Heart left ventricle (tissue), 16 donors: ENCODE measurements at regions not wholly inside any gene's neighbourhood (a gene's known extent, or its start where the extent isn't known, plus 50 kb on each side); places are given as distances from the start of the nearest gene placed in this dataset.
A peak's percentile ranks its signal among the peaks of the same experiment; 100 is the strongest.

Source experiments
- ATAC-seq, 4 donors: fragments of 200-7000 bp; cut with Tn5 transposase; one replicate each; pipeline ENCODE4 v1.9.1; 2020 to 2022; ENCODE audit warnings: moderate library complexity in 4 of 4, mild to moderate bottlenecking in 3 of 4, moderate number of reproducible peaks in 1 of 4
- DNase-seq, 5 donors: peaks; one replicate each; pipeline ENCODE4 v3.0.0-alpha.2; 2020
- H3K27ac ChIP-seq, 12 donors: fragments of 200-600 bp; sonication (generic) in 4 of 12; one replicate each; pipeline versions ENCODE4 v1.5.0 to v1.8.0; 2016 to 2022; ENCODE audit warnings: mild to moderate bottlenecking in 2 of 12
- H3K27me3 ChIP-seq, 9 donors: fragments of 200-600 bp; sonication (generic) in 2 of 9; one replicate each; pipeline versions ENCODE4 v1.5.1 to v1.8.0; 2016 to 2022; ENCODE audit warnings: mild to moderate bottlenecking in 3 of 9
- H3K36me3 ChIP-seq, 9 donors: fragments of 200-600 bp; sonication (generic) in 2 of 9; one replicate each; pipeline versions ENCODE4 v1.5.0 to v1.8.0; 2018 to 2022; ENCODE audit warnings: mild to moderate bottlenecking in 2 of 9
- H3K4me1 ChIP-seq, 12 donors: fragments of 200-600 bp; sonication (generic) in 4 of 12; one replicate each; pipeline versions ENCODE4 v1.5.0 to v1.8.0; 2016 to 2022; ENCODE audit warnings: mild to moderate bottlenecking in 3 of 12
- H3K4me3 ChIP-seq, 12 donors: fragments of 200-600 bp; sonication (generic) in 4 of 12; one replicate each; pipeline versions ENCODE4 v1.5.0 to v1.8.0; 2017 to 2022; ENCODE audit warnings: mild to moderate bottlenecking in 9 of 12, moderate library complexity in 4 of 12
- H3K9me3 ChIP-seq, 12 donors: fragments of 200-600 bp; sonication (generic) in 4 of 12; one replicate each; pipeline versions ENCODE4 v1.5.0 to v1.8.0; 2016 to 2022; ENCODE audit warnings: mild to moderate bottlenecking in 1 of 12
- CTCF ChIP-seq, 12 donors: fragments of 200-600 bp; sonication (generic) in 4 of 12; IDR thresholded peaks; one replicate each; pipeline versions ENCODE4 v1.5.0 to v1.8.0; 2018 to 2022; ENCODE audit warnings: antibody characterized with exemption in 12 of 12, mild to moderate bottlenecking in 5 of 12
- POLR2A ChIP-seq, 2 donors: fragments of 450-650 bp; IDR thresholded peaks; one replicate each; pipeline ENCODE4 v1.6.1; 2017; ENCODE audit warnings: antibody characterized with exemption in 2 of 2, mild to moderate bottlenecking in 2 of 2, moderate library complexity in 2 of 2
- WGBS, 4 donors: extraction: QIAGEN DNeasy Blood & Tissue Kit in 2 of 4; methylation state at CpG; one replicate each; pipeline versions ENCODE4 v1.1.5 to v1.1.7; 2013 to 2018; 5-methylcytosine and 5-hydroxymethylcytosine counted together
- intact Hi-C, 10 donors: fragments of 100-400 bp; cut with DNase I; formaldehyde crosslinking; loops; one replicate each; pipeline versions ENCODE4 v1.11.1 to v1.14.2; 2022
- donor health status: ischemic (EF 13 %, LVEDD 7.1; RV severe dilation, severe dysfunction).
- donor health status: healthy with polysubstance abuse.
- donor health status: DM: no; HTN: yes; CAD: no.
- donor health status: DM: no; HTN: no; CAD: no.
- donor health status: ischemic (EF 25% LVEDD 6.9; RV normal size, moderate dysfunction).
- donor health status: ischemic (EF 25% LVEDD 5.7; RV mildly dilated, moderate dysfunction).
- donor health status: healthy.
- donor health status: DM: yes; HTN: yes; CAD: no.
- donor health status: ischemic (EF 35%, LVEDD 5.7; RV mildly dilated, moderate dysfunction).
- donor health status: nonischemic (EF 11% LVEDD 7.7; RV severe dilation, severe dysfunction).
- donor health status: DM: yes; HTN: yes; CAD: no.
- donor health status: PGD.
- donor health status: ischemic (EF 29% LVEDD 5.4; RV normal size, mild dysfunction).
- donor health status: nonischemic (EF 23%, LVEDD 6.1; RV moderate dilation, normal function).

- intact Hi-C loops, result loop anchor here in 1 of 10 donors (5.0 kb wide), 1 partner anchor 70 kb away; no protein-coding TSS in a partner anchor
- no peak overlapping the region for H3K4me3 ChIP-seq
Observed at GRCh38 chr6:56772737-56773184, 130.1 kb upstream of the DST start.

GRCh38 chr6:56771929-56772607 lies 129.4 kb upstream of the DST start:
- TF ChIP-seq CTCF (IDR thresholded peaks at IDR 0.05) (no peak), POLR2A (IDR thresholded peaks at IDR 0.05) (no peak)
- DNase-seq, result no peak
- Histone ChIP-seq H3K4me1 (peaks cover 0 to 85% (median 63%) of the 10 kb centered on the region in 12 donors), H3K27ac (peak overlapping the region in 11 of 12 donors; percentile 18 to 78 (median 66)), H3K27me3 (no peaks in the 10 kb centered on the region), H3K4me3 (no peak overlapping the region), H3K36me3 (no peaks in the 10 kb centered on the region), H3K9me3 (no peaks in the 10 kb centered on the region)
- intact Hi-C loops, result loop anchor here in 1 of 10 donors (5.0 kb wide), 1 partner anchor 70 kb away; no protein-coding TSS in a partner anchor
- 60 to 68% (median 63%) methylated on average over 7 of the region's 7 CpGs for WGBS, 4 donors
- ATAC-seq, result peak in 1 of 4 donors; percentile 32

More at GRCh38 chr6:56772737-56773184, 130.1 kb upstream of the DST start:
- TF ChIP-seq CTCF (IDR thresholded peaks at IDR 0.05) (no peak), POLR2A (IDR thresholded peaks at IDR 0.05) (no peak)
- Histone ChIP-seq H3K9me3 (no peaks in the 10 kb centered on the region), H3K4me1 (peaks cover 0 to 80% (median 65%) of the 10 kb centered on the region in 12 donors), H3K36me3 (no peaks in the 10 kb centered on the region), H3K27me3 (no peaks in the 10 kb centered on the region), H3K27ac (peak overlapping the region in 11 of 12 donors; percentile 12 to 78 (median 66))
- peak in 4 of 5 donors; percentile 29 to 66 (median 44) for DNase-seq
- ATAC-seq, result peak; percentile 53 to 75 (median 64)
- 41 to 72% (median 54%) methylated on average over 1 of the region's 1 CpG for WGBS, 4 donors

GRCh38 chr6:56771189-56771588 lies 128.5 kb upstream of the DST start:
- no peak overlapping the region for H3K4me3 ChIP-seq
- intact Hi-C loops, result loop anchor here in 1 of 10 donors (5.0 kb wide), 1 partner anchor 71 kb away; no protein-coding TSS in a partner anchor

More at GRCh38 chr6:56771189-56771588, 128.5 kb upstream of the DST start:
- H3K9me3 ChIP-seq, result no peaks in the 10 kb centered on the region
- no peaks in the 10 kb centered on the region for H3K36me3 ChIP-seq
- peak overlapping the region in 11 of 12 donors; percentile 21 to 78 (median 66) for H3K27ac ChIP-seq
- peaks cover 0 to 87% (median 63%) of the 10 kb centered on the region in 12 donors for H3K4me1 ChIP-seq
- no peaks in the 10 kb centered on the region for H3K27me3 ChIP-seq
- TF ChIP-seq CTCF (IDR thresholded peaks at IDR 0.05), result no peak
- TF ChIP-seq POLR2A (IDR thresholded peaks at IDR 0.05), result no peak
- DNase-seq (no peak), ATAC-seq (peak in 3 of 4 donors; percentile 32 to 53 (median 47))
